ENCODE measurements at regions not wholly inside any gene's neighbourhood (a gene's known extent, or its start where the extent isn't known, plus 50 kb on each side); places are given as distances from the start of the nearest gene placed in this dataset.
"Not testable (repeated sequence)": the region's sequence is repeated elsewhere in the genome, so short reads cannot be mapped to it uniquely, and the experiment has no call there.

DNA sequence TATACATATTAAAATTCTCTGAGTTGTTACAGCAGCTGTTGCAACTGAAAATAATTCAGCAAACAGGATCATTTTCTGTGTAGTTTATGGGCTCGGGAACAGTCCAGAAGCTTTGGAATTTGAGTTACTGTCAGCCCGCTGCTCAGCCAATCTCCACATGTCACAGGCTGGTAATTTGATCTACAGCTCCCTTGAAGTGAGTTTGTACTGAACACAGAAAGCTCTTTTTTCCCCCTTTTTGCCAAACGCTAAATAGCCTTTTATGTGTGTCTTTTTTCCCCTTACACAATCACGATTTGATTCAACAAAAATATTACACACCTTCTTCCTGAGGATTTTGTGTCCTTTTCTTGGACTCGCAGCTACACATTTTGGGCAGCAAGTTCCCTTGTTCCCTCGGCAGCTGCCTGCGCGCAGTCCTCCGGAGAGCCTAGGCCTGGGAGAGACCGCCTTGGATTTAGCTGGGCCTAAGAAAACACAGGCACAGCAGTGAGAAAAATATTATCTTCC, 371.4 kb downstream of the KCNRG start:
- DNase-seq (ENCODE audit: low spot score): no peak

- no peak for DNase-seq (ENCODE audit: low spot score)
Observed at GRCh38 chr13:50387051-50387581, 371.9 kb downstream of the KCNRG start.

DNA sequence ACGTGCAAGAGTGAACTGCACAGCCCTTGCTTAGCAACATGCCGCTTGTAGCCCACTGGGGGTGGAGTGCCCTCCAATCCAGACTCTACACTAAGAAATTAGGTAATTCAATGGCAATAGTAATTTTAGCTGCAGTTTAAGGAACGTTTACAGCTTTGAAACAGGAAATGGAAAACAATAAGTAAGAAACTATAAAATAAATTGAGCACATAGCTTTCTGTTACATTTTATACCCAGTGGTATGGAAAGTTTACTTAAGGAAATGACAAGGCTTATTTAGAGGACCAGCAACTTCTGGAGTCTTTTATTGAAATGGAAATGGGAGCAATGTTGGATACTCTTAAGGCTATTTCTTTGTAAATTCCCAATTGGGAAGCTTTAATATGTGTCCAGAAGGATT, 373.2 kb downstream of the KCNRG start:
- DNase-seq (ENCODE audit: low spot score): no peak

- DNase-seq (ENCODE audit: low spot score): no peak
Observed at GRCh38 chr13:50389726-50390125, 374.5 kb downstream of the KCNRG start.

DNA sequence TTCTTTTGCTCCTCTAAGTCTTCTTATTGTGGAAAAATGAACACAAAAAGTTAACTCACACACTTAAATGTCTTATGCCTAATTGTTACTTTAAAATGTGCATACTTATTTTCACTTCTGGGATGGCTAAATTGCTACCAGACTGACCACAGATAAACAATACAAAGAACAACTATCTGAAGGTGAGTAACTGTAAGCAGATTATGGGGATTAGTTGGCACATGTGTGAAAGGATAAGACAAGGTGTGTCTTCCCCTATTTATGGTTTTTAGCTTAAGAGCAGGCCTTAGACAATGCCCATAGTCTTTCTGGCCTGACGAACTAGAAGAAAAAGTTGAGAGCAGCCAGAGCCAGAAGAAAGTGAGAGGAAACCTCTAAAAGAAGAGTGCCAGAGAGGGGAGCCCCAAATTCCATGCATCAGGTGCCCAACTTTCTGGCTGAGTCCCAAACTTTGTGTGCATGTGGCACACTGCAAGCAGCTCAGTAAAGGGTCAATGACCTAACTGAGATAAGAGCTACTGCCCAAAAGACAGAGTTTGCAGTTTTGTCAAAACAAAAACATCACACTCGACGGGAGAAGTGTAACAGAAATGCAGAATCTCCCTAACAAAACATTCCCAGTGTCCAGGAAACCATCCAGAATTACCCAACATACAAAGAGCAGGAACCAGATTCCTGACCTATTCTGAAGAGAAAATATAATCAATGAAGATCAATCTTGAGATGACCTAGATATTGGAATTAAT, 375.4 kb downstream of the KCNRG start:
- no peak for DNase-seq (ENCODE audit: low spot score)

- no peak for DNase-seq (ENCODE audit: low spot score)
Observed at GRCh38 chr13:50392977-50393376, 377.7 kb downstream of the KCNRG start.

DNA sequence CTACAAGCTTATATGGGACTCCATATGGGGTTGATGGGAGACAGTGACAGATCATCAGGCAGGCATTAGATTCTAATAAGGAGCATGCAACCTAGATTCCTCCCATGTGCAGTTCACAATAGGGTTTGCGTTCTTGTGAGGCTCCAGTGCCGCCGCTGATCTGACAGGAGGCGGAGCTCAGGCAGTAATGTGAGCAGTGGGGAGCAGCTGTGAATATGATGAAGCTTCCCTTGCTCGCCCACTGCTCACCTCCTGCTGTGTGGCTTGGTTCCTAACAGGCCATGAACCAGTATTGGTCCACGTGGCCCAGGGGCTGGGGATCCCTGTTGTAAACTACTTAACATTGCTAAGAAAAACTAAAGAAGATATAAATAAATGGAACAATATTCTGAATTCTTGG, 378.4 kb downstream of the KCNRG start:
- DNase-seq (ENCODE audit: low spot score): no peak

DNA sequence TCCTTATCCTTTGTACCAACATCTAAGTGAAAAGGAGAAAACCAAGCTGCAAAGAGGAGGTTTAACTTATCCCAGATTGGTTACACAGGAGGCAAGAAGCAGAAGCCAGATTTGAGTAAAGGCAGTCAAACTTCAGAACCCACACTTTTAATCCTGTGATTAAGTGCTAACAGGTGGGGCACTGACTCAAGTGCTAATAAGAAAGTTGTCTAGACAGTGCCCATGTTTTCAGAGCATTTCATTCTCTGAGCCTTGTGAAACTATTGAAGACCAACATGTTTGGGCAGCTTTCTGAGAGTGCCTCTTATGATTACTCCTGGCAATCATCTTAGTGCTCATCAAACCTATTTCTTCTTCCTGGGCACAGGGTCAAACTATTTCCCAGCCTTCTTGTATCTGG, 380.8 kb downstream of the KCNRG start:
- DNase-seq (ENCODE audit: low spot score): no peak

- not testable (repeated sequence) for DNase-seq (ENCODE audit: low spot score)
Observed at GRCh38 chr13:50396618-50397017, 381.4 kb downstream of the KCNRG start.

DNA sequence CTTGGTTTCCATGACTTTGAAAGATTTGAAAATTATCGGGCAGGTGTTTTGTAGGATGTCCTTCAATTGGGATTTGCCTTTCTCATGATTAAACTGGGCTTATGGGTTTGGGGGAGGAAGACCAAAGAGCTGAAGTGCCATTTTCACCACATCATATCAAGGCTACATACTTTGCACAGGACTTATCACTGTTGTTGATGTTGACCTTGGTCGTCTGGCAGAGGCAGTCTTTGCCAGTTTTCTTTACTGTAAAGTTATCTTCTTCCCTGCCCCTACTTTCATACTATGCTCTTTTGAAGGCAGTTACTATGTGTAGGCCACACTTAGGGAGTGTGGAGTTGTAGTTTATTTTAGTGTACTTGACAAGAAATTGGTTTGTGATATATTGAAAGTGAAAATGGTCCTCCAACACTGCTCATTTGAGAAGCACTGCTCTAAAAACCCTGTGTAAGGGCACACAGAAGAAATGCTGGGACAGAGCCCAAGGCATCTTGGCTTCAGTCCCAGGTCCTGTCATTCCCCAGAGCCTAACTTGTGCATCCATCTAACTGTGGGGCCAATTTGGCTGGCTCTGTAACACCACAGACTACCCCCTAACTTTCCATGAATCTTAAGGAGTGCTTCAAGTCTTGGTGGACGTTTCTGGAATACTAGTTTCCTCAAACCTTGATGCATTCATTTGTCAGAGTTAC, 384.9 kb downstream of the KCNRG start:
- no peak for DNase-seq (ENCODE audit: low spot score)

GRCh38 chr13:50401049-50401505, 385.8 kb downstream of the KCNRG start:
- DNase-seq (ENCODE audit: low spot score): no peak

GRCh38 chr13:50401721-50402465, 386.6 kb downstream of the KCNRG start:
- DNase-seq (ENCODE audit: low spot score): no peak

- DNase-seq (ENCODE audit: low spot score): peak; percentile 33
Observed at GRCh38 chr13:50403311-50403710, 388.1 kb downstream of the KCNRG start.

DNA sequence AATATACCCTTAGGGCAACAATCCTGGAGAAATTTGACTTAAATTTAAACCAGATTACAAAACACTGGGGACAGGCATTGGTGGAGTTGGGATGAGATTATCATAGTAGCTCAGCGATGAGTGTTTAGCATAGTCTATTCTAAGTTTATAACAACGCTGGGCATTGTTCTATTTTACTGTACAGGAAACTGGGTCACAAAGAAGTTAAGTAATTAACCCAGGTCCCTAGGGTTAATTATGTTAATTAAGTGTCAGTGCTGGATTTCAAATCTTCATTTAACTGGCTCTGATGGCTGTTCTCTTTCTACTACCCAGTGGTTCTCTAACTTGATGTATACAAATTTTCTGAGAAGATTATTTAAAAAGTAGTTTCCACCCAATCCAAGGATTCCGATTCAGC, 388.9 kb downstream of the KCNRG start:
- no peak for DNase-seq (ENCODE audit: low spot score)

DNA sequence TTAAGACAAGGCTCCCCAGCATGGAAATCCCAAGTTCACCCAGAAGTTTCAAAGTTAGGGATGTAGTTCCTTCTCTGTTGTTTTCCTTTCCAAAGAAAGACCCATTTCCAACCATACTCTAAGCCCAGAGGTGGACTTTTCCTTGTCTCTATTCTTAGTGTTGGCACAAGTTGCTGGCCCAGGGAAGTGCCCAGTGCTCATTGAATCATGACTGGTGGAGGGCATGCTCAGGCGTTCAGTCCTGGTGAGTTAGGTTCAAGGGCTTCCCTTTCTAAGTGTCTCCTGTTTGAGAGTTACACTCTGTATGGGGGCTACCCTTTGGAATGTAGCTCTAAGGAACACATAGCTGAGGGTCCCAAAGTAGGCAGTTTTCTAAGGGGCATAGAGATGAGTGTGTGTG, 389.5 kb downstream of the KCNRG start:
- DNase-seq (ENCODE audit: low spot score): no peak

DNA sequence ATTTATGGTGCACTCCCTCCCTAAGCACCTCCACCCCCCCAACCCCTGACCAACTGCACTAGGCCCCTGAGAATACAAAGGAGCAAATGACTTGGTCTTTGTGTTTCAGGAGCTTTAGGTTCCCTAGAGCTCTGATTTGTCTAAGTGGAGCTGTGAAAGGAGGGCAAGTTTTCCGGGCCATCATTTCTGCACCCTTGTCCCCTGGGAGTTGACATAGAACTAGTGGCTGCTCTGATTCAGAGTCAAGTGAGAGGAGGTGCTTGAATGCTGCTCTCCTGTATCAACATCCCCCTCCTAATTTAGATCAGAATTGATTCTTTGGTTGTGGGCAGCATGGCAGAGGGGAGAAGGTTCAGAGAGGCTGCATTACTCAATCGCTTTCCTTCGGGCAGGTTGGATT, 391.6 kb downstream of the KCNRG start:
- no peak for DNase-seq (ENCODE audit: low spot score)

- DNase-seq (ENCODE audit: low spot score): no peak
Observed at GRCh38 chr13:50408068-50408467, 392.8 kb downstream of the KCNRG start.

- DNase-seq (ENCODE audit: low spot score): no peak
Observed at GRCh38 chr13:50409220-50409619, 394.0 kb downstream of the KCNRG start.

DNA sequence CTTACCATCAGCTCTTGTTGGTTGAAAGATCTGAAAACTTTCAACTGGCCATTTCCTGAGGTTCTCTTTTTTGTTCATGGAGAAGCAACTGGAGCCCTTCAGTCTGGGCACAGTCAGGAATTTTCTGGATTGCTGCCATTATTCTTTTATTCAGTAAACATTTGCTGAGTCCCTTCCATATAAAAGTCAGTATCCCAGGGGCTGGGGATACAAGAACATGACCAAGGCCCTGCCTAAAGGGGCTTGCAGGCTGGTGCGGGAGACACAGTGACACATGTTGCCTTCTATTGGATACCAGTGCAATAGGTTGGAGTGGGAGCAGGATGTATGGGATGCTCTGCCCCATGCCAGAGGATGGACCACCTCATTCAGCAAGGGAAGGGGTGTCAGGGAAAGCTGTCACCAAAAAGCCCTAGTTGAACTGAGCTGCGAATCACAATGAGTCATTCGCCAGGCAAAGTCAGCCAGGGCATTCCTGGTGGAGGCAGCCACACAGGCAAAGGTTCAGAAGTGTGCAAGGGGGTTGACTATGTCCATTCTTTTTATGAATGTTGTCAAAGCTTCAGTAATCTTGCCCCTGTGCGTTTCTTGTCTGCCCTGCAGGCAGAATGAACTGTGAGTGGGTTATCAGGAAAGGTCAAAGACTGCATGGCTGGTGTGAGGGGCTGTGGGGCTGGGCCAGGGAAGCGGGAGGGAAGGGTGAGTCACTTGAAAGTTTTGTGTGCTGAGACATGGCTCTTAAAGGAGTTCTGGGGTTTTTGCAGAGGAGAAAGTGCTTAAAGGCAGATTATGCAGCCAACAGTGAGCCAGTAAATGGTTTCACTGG, 395.9 kb downstream of the KCNRG start:
- DNase-seq (ENCODE audit: low spot score): no peak

DNA sequence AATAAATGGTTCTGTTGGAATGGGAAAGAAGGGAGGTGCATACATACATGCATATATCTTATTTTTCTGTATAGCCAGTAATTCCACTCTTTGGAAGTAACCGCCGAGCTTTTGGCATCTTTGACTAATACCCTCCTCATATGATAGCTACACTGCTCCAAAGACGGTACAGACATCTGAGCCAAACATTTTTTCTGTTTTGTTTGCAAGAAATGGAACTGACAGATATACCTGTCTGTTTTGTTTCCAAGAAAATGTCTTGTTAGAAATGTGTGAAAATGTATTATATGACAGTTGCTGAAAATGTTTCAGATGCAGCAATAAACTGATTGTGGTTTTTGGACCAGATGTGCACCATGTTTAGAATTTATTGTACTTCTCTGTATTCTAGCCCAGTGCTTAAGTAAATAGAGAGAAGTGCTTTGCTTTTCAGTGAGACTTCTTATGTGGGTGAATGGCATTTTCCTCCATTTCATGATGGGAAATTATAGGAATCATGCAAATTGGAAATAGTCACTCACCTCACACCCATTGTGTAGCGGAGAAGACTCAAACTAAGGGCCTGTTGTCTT, 396.9 kb downstream of the KCNRG start:
- DNase-seq (ENCODE audit: low spot score): no peak

- no peak for DNase-seq (ENCODE audit: low spot score)
Observed at GRCh38 chr13:50414640-50415039, 399.4 kb downstream of the KCNRG start.

Data from mucosa of gallbladder (tissue), 1 donor.